ENCODE measurements at regions not wholly inside any gene's neighbourhood (a gene's known extent, or its start where the extent isn't known, plus 50 kb on each side); places are given as distances from the start of the nearest gene placed in this dataset.

DNA sequence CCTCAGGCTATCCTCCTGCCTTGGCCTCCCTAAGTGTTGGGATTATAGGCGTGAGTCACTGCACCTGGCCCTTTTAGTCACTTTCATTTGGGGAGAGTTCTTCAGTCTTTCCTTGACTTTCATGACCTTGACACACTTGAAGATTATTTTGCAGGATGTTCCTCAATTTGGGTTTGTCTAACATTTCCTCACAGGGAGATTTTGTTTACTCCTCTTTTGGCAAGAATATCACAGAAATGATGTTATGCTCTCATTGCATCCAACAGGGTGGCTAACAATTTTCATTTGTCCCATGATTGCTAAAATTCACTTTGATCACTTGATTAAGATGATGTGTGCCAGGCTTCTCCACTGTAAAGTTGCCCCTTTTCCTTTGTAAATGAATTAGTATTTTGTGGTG lies 164.0 kb downstream of the ADSS2 start:
- TF ChIP-seq, protein P1, sequence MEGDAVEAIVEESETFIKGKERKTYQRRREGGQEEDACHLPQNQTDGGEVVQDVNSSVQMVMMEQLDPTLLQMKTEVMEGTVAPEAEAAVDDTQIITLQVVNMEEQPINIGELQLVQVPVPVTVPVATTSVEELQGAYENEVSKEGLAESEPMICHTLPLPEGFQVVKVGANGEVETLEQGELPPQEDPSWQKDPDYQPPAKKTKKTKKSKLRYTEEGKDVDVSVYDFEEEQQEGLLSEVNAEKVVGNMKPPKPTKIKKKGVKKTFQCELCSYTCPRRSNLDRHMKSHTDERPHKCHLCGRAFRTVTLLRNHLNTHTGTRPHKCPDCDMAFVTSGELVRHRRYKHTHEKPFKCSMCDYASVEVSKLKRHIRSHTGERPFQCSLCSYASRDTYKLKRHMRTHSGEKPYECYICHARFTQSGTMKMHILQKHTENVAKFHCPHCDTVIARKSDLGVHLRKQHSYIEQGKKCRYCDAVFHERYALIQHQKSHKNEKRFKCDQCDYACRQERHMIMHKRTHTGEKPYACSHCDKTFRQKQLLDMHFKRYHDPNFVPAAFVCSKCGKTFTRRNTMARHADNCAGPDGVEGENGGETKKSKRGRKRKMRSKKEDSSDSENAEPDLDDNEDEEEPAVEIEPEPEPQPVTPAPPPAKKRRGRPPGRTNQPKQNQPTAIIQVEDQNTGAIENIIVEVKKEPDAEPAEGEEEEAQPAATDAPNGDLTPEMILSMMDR (IDR thresholded peaks at IDR 0.05): no peak
- no peak for TF ChIP-seq POLR2AphosphoS5 (IDR thresholded peaks at IDR 0.05)
- no peak for TF ChIP-seq POLR2A (IDR thresholded peaks at IDR 0.05)
- TF ChIP-seq EP300 (IDR thresholded peaks at IDR 0.05): no peak
